GM18868 (cell line): ENCODE measurements at regions not wholly inside any gene's neighbourhood (a gene's known extent, or its start where the extent isn't known, plus 50 kb on each side); places are given as distances from the start of the nearest gene placed in this dataset.
"Not testable (repeated sequence)": the region's sequence is repeated elsewhere in the genome, so short reads cannot be mapped to it uniquely, and the experiment has no call there.

ENCODE experiments used
- ATAC-seq: cut with Tn5 transposase; IDR thresholded peaks from one replicate; pipeline ENCODE4 v1.9.1; 2021; ENCODE audit warnings: mild to moderate bottlenecking, moderate library complexity; ENCODE audit not compliant: unreplicated experiment

GRCh38 chr3:192013110-192013509 is 552.1 kb downstream of the PYDC2 start:
- no peak for ATAC-seq

DNA sequence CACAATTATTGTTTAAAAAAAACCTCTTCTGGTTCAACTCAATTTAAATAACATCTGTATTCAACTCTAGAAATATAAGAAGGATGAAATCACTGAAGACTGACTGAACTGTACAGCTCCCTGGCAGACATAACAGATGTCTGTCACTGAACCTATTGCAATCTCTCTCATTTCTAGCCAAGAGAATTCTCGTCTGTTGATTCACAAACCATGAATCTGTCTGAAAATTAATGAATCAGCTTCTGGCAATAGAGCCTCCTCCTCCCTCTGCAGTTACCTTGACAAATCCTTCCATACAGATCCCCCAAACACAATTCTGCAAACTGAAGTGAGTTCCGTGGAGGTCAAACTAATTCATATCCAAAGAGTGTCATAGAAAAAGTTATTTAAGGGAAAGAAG is 561.4 kb downstream of the PYDC2 start:
- ATAC-seq, result no peak

DNA sequence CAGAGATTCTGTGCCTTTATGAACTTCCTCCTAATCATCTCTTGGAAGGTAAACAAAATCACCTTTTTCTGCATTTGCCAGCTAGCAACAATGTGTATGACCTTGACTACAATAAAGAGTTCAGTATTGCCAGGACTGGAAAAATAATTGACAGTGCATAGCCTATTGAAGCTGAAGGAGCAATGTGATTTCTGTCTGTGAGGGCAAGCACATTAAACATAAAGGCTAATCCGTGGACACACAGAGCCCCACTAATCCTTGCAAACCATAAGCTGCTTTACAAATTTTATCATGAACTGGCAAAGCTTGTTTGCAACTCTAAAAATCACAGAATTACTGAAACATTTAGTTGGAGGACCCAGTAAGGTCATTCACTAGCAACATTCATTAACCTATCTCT is 563.8 kb downstream of the PYDC2 start:
- ATAC-seq, result no peak

DNA sequence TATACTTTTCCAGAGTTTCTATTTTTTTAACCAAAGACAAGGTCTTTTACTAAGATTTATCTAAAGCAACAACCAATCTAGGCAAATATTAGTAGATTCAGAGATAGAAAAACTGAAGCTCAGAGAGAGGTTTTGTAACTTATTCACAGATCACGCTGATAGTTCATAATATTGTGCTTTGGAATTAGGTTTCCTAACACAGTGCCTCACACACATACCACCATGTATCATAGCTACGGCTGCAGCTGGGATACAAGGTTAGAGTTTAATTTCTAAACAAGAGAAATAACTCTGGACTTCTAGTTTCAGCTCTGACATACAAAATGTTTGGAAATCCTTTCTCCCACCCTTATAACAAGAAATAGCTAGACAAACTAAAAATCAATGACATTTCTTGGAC is 565.7 kb downstream of the PYDC2 start:
- ATAC-seq, result no peak

GRCh38 chr3:192031941-192032340 is 571.0 kb downstream of the PYDC2 start:
- no peak for ATAC-seq

- ATAC-seq, result no peak
These were observed 572.3 kb downstream of the PYDC2 start for GRCh38 chr3:192033246-192033645.

DNA sequence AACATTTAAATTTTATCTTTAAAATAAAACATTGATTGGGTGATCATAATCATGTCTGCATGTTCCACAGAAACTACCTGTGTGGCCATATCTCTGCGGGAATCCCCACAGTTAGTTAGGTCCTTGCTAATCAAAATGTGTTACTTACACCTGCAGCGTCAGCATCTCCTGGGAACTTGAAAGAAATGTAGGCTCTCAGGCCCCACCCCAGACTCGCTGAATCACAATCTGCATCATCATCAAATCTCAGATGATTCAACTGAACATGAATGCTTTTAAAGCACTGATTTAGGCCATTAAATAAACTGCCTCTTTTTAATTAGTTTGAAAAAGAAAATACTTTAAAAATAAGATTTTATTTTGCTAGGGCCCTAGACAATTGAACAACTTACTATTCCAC is 577.8 kb downstream of the PYDC2 start:
- no peak for ATAC-seq

GRCh38 chr3:192039593-192039992 is 578.6 kb downstream of the PYDC2 start:
- no peak for ATAC-seq

GRCh38 chr3:192040282-192041043 is 579.5 kb downstream of the PYDC2 start:
- ATAC-seq, result no peak

GRCh38 chr3:192042116-192042515 is 581.2 kb downstream of the PYDC2 start:
- ATAC-seq, result peak; percentile 98

DNA sequence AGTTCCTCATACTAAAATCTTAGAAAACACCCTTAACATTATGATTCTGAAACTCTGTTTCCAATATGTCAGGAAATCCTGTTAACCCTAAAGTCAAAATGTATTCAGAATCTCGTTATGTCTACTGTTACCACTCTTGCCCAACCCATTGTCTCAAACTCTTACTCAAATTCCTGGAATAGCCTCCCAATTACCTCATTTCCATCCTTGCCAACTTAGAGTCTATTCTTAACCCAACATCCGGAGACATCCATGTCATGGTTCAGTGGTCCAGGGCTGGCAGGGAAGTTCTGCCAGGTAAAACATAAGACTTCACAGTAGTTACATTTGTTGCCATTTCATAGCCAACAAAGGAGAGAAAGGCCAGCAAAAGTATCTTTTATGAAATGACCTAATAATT is 593.9 kb downstream of the PYDC2 start:
- no peak for ATAC-seq

DNA sequence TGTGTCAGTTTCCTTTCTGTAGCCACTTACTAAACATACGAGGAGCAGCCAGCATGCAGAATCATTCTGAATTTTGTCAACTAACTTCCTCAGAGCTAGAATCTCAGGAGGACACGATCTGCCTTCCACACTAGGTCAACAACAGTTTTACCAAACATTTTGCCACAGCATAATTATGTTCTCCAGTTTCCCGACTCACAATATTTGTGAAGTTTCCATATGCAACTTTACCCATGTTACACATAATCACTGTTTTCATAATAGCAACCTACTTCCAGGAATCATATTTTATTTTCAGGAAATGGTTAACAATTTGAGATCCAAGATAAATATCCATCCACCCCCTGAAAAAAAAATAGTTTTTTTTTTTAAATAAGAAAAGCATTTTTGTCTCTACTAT is 595.0 kb downstream of the PYDC2 start:
- ATAC-seq, result no peak

- no peak for ATAC-seq
These were observed 596.3 kb downstream of the PYDC2 start for GRCh38 chr3:192057261-192057660.

- ATAC-seq, result no peak
These were observed 599.3 kb downstream of the PYDC2 start for GRCh38 chr3:192060160-192060781.

- no peak for ATAC-seq
These were observed 600.5 kb downstream of the PYDC2 start for GRCh38 chr3:192061426-192061825.

GRCh38 chr3:192062186-192062585 is 601.2 kb downstream of the PYDC2 start:
- ATAC-seq, result no peak

DNA sequence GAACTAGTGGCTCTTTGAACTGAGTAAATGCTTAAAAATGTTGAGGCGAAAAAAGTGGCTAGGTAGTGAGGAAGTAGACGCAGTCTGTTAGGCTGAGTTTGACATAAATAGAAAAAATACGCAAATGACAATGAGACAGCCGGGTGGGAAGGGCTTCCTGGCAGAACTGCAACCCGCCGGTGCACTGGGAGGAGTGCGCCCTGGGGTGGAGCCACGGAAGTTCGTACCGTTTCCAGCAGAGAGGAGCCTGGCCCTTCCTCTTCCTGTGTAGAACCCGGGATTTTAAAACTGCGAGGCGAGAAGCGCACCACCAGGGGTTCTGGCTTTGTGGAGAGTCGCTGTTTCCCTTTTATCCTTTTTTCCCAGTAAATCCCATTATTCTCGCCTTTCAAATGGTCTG is 602.6 kb downstream of the PYDC2 start:
- ATAC-seq, result peak; percentile 69

DNA sequence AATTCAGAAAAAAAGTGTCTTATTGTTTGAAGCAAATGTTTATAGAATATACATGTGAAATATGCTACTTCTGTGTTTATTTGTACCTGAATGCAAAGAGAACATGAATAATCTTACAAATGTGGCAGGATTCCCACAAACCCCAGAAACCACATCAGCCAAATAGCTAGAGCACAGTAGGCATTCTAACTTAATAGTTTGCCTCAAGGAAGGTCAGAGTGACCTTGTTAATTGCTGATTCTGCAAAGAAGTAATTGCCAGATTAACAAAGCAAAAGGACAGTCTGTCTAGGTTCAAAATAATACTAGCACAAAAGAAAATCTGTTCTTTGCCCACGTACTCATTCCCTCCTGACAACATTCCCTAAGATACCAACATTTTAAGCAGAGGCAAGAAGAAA is 604.0 kb downstream of the PYDC2 start:
- ATAC-seq, result no peak

DNA sequence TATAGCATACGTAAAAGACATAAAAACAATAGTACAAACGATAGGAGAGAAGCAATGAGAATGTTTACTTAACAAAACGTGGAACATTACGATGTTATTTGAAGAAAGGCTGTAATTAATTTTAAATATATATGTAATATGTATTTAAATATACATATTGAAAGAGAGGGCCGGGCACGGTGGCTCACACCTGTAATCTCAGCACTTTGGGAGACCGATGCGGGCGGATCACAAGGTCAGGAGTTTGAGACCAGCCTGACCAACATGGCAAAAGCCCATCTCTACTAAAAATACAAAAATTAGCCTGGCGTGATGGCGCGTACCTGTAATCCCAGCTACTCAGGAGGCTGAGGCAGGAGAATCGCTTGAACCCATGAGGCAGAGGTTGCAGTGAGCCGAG is 605.3 kb downstream of the PYDC2 start:
- ATAC-seq, result not testable (repeated sequence)

- ATAC-seq, result peak; percentile 91
These were observed 607.7 kb downstream of the PYDC2 start for GRCh38 chr3:192068464-192069254.

DNA sequence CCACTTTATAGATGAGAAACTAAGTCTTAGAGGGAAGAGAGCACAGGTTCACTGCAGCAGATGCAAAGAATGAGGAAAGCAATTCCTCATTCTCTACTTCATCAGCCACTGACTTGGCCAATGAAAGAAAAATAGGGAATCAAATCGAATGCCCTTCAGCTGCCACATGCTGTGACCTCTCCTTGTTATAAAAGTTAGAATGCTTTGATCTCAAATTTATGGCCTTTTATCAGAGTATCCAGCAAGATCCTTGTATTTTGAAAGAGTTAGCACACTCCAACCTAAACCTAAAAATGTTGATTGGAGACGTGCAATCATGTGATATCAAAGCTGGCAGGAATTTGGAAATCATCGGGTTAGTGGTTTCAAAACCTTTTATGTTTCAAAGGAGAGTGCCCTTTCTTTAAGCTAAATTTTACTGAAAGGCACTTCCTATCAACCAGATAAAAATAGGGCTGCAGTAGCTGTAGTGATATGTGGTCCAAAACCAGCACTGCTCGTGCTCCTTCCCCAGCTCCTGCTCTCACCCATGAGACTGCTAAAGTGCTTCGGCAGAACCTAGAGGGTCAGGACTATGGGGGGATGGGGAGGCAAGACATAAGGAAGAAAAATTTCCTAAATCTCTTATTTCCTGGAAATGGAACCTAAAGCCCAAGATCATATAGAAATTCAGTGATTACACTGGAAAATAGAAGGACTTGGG is 617.0 kb downstream of the PYDC2 start:
- no peak for ATAC-seq
